Osteocyte (in vitro differentiated cells): ENCODE measurements at regions not wholly inside any gene's neighbourhood (a gene's known extent, or its start where the extent isn't known, plus 50 kb on each side); places are given as distances from the start of the nearest gene placed in this dataset.

ENCODE experiments used
- DNase-seq: peaks from one replicate; pipeline ENCODE4 v3.0.0; 2021; ENCODE audit warnings: mixed read lengths; ENCODE audit not compliant: unreplicated experiment; ENCODE audit errors: extremely low spot score
- H3K27ac Mint-ChIP-seq: one replicate; pipeline ENCODE4 v1.8.0; 2021; ENCODE audit warnings: mild to moderate bottlenecking, mixed read lengths; ENCODE audit not compliant: unreplicated experiment
- H3K27me3 Mint-ChIP-seq: one replicate; pipeline ENCODE4 v1.8.0; 2021; ENCODE audit warnings: mixed read lengths; ENCODE audit not compliant: unreplicated experiment
- H3K36me3 Mint-ChIP-seq: one replicate; pipeline ENCODE4 v1.8.0; 2021; ENCODE audit warnings: mixed read lengths; ENCODE audit not compliant: unreplicated experiment
- H3K4me1 Mint-ChIP-seq: one replicate; pipeline ENCODE4 v1.8.0; 2021; ENCODE audit warnings: mixed read lengths; ENCODE audit not compliant: unreplicated experiment
- H3K4me3 Mint-ChIP-seq: one replicate; pipeline ENCODE4 v1.8.0; 2021; ENCODE audit warnings: mild to moderate bottlenecking, moderate library complexity, mixed read lengths; ENCODE audit not compliant: unreplicated experiment
- H3K9me3 Mint-ChIP-seq: one replicate; pipeline ENCODE4 v1.8.0; 2021; ENCODE audit warnings: mixed read lengths; ENCODE audit not compliant: unreplicated experiment
- TF ChIP-seq, protein P1 (sequence below): fragments of 200-600 bp; sonication (generic); IDR thresholded peaks from 2 replicates; pipeline ENCODE4 v1.5.0; 2021; ENCODE audit warnings: antibody characterized with exemption, mild to moderate bottlenecking, moderate library complexity

DNA sequence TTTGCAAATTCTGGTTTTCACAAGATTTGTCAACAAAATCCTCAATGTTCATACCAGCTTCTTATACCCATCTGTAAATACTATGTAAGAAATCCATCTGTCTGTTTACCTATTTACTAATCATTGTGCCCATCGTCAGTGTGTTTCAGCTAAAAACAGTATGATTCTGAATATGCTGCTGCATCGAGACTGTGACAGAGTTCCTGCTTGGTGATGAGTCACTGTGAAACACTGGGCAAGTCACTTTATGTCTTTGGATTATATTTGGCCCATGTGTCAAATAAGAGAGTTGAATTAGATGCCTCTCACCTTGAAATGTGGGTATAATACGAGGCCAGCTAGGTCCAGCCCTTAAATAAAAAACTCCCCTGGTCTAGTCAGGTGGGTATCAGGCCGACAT, 79.3 kb downstream of the CBLL2 start:
- TF ChIP-seq, protein P1, sequence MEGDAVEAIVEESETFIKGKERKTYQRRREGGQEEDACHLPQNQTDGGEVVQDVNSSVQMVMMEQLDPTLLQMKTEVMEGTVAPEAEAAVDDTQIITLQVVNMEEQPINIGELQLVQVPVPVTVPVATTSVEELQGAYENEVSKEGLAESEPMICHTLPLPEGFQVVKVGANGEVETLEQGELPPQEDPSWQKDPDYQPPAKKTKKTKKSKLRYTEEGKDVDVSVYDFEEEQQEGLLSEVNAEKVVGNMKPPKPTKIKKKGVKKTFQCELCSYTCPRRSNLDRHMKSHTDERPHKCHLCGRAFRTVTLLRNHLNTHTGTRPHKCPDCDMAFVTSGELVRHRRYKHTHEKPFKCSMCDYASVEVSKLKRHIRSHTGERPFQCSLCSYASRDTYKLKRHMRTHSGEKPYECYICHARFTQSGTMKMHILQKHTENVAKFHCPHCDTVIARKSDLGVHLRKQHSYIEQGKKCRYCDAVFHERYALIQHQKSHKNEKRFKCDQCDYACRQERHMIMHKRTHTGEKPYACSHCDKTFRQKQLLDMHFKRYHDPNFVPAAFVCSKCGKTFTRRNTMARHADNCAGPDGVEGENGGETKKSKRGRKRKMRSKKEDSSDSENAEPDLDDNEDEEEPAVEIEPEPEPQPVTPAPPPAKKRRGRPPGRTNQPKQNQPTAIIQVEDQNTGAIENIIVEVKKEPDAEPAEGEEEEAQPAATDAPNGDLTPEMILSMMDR = no peak
- Mint-ChIP-seq H3K27me3 (no peaks in the 10 kb centered on the region), H3K36me3 (no peaks in the 10 kb centered on the region), H3K4me3 (no peak overlapping the region), H3K27ac (no peak overlapping the region), H3K4me1 (no peaks in the 10 kb centered on the region), H3K9me3 (peaks cover 6% of the 10 kb centered on the region)
- no peak for DNase-seq

DNA sequence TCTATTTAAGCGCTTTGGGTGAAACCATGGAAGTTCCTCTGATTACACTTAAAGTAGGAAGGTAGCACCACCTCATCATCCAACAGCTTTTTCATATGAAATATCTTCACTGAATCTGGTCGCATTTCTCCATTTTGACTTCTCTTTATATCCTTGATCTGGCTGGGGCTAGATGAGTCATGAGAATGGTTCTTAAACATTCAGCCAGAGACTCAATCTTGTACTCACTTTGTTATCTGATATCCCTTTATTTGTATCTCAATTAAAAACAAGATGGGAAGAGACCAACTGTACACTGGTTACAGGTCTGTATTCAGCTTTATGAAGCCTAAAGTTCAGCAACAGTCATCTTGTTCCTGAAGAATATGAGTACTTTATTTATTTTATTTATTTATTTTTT, 84.9 kb downstream of the CBLL2 start:
- H3K27me3 Mint-ChIP-seq = no peaks in the 10 kb centered on the region
- H3K9me3 Mint-ChIP-seq = peaks cover 15% of the 10 kb centered on the region
- H3K4me3 Mint-ChIP-seq = no peak overlapping the region
- H3K36me3 Mint-ChIP-seq = no peaks in the 10 kb centered on the region
- DNase-seq = no peak
- no peaks in the 10 kb centered on the region for H3K4me1 Mint-ChIP-seq
- no peak overlapping the region for H3K27ac Mint-ChIP-seq
- TF ChIP-seq, protein P1 = no peak

DNA sequence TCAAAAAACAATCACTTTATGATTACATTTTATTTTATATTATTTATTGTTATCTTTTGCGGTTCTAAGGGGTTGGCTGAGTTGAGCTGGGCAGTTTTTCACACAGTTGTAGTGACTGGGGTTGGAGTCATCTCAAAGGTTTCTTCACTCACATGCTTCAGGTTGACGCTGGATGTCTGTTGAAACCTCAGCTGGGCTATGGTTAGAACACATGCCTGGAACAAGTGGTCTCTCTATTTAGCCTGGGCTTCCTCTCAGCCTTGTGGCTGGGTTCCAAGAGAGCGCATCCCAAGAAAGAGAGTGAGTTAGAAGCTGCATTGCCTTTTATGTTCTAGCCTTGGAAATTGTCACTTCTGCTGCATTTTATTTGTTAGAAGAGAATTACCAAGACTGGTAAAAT, 87.4 kb downstream of the CBLL2 start:
- no peak for DNase-seq
- no peaks in the 10 kb centered on the region for H3K36me3 Mint-ChIP-seq
- H3K27me3 Mint-ChIP-seq = no peaks in the 10 kb centered on the region
- TF ChIP-seq, protein P1 = no peak
- no peak overlapping the region for H3K4me3 Mint-ChIP-seq
- H3K4me1 Mint-ChIP-seq = no peaks in the 10 kb centered on the region
- peaks cover 15% of the 10 kb centered on the region for H3K9me3 Mint-ChIP-seq
- H3K27ac Mint-ChIP-seq = no peak overlapping the region

DNA sequence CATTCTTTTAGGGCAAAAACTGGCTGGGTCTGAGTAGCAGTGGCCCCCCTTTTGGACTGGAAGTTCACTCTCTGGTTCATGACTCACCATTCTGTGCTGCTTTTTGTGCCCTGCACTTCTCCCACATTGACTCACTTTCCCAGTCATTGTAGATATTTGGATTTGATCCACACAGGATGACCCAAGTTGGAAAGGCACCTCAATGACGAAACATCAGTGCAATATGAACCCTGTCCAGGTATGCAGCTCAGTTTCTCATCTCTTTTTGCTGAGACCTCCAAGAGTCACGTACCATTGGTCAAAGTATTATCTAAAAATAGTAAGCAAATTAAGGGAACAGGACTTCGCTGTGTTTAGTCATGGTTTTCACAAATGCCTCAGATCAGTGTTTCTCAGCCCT, 92.7 kb downstream of the CBLL2 start:
- Mint-ChIP-seq H3K27me3 (peaks cover 2% of the 10 kb centered on the region), H3K36me3 (no peaks in the 10 kb centered on the region), H3K4me1 (no peaks in the 10 kb centered on the region), H3K27ac (no peak overlapping the region), H3K9me3 (peaks cover 6% of the 10 kb centered on the region), H3K4me3 (no peak overlapping the region)
- TF ChIP-seq, protein P1 = no peak
- no peak for DNase-seq

DNA sequence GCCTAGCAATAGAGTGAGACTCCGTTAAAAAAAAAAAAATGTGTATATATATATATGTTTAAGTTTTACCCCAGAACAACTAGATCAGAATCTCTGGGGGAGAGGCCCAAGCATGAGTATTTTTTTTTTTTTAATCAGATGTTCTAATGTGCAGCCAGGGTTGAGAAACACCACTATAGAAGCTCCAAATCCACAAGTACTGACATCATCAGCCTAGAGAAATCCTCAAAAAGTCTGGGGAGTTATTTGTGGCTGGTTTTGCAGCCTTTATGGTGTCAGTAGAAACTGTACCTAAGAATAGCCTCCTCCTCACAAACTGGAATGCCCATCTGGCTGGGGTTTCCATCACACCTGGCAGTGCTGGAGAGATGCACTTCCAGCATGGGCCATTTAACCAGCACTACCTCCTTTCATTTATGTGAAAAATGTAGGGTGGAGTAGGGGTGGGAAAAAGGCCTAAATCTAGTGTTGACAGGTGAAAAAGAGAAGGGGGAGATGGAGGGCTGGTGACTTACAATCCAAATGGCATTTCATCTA, 93.5 kb downstream of the CBLL2 start:
- no peak overlapping the region for H3K4me3 Mint-ChIP-seq
- peaks cover 1% of the 10 kb centered on the region for H3K9me3 Mint-ChIP-seq
- H3K4me1 Mint-ChIP-seq = no peaks in the 10 kb centered on the region
- H3K27me3 Mint-ChIP-seq = peaks cover 2% of the 10 kb centered on the region
- TF ChIP-seq, protein P1 = no peak
- DNase-seq = no peak
- no peaks in the 10 kb centered on the region for H3K36me3 Mint-ChIP-seq
- H3K27ac Mint-ChIP-seq = no peak overlapping the region
